ENCODE measurements at regions not wholly inside any gene's neighbourhood (a gene's known extent, or its start where the extent isn't known, plus 50 kb on each side); places are given as distances from the start of the nearest gene placed in this dataset.

- TF ChIP-seq GATAD2B (conservative IDR thresholded peaks at IDR 0.05; ENCODE audit: low read depth) = no peak
- TF ChIP-seq BHLHE40 (IDR thresholded peaks at IDR 0.05; ENCODE audit: borderline replicate concordance in 1 of 2, low read depth in 2 of 2, low read length in 1 of 2) = no peak
- TF ChIP-seq ETV6 (conservative IDR thresholded peaks at IDR 0.05 in 1 of 2, IDR thresholded peaks at IDR 0.05 in 1 of 2; ENCODE audit: borderline replicate concordance in 1 of 2, low read depth in 1 of 2) = no peak
Observed at GRCh38 chr3:147807776-147808175, 398.6 kb downstream of the ZIC1 start (continued).

GRCh38 chr3:147809206-147809605 lies 400.0 kb downstream of the ZIC1 start:
- intact Hi-C loops (cut with micrococcal nuclease; ENCODE audit: unreplicated experiment) = no loop called here
- ATAC-seq = no peak
- ChIA-PET CTCF (interaction anchor here (0.6 to 0.8 kb wide), 2 partner anchors 24 to 38 kb away, joined by 3 read pairs; no protein-coding TSS in a partner anchor), RAD21 (ENCODE audit: unreplicated experiment) (no interaction called here), SMC1A (ENCODE audit: uncharacterized antibody, unreplicated experiment) (interaction anchor here (0.6 to 1.0 kb wide), 3 partner anchors 17 to 148 kb away, joined by 3 read pairs; no protein-coding TSS in a partner anchor), POLR2A (no interaction called here)
- WGBS (ENCODE audit: insufficient coverage, insufficient replicate concordance, low lambda C conversion rate, missing lambda C conversion rate) = 0% methylated on average over 1 of the region's 1 CpG
- no peak overlapping the region for H3K4me2 ChIP-seq (ENCODE audit: control insufficient read depth, insufficient read depth)
- no peak overlapping the region for H2AFZ ChIP-seq (ENCODE audit: control insufficient read depth, low read depth, low read length)
- no peaks in the 10 kb centered on the region for H3K79me2 ChIP-seq (ENCODE audit: control insufficient read depth, insufficient read depth, low read length)
- TF ChIP-seq PML (IDR thresholded peaks at IDR 0.05; ENCODE audit: low read length) (no peak), NRF1 (conservative IDR thresholded peaks at IDR 0.05; ENCODE audit: low read depth, low read length) (no peak), YY1 (IDR thresholded peaks at IDR 0.05; ENCODE audit: low read depth, low read length) (no peak), PRDM15 (CRISPR knock-in tag; IDR thresholded peaks at IDR 0.05) (no peak), CBX3 (IDR thresholded peaks at IDR 0.05; ENCODE audit: borderline replicate concordance, low read depth) (no peak), NFXL1 (IDR thresholded peaks at IDR 0.05; ENCODE audit: borderline replicate concordance) (no peak), MTA3 (IDR thresholded peaks at IDR 0.05; ENCODE audit: borderline replicate concordance, low read length) (no peak), CBX5 (IDR thresholded peaks at IDR 0.05; ENCODE audit: low read depth) (no peak), RAD51 (IDR thresholded peaks at IDR 0.05) (no peak), CREB1 (IDR thresholded peaks at IDR 0.05; ENCODE audit: low read depth) (no peak), ZNF687 (IDR thresholded peaks at IDR 0.05) (no peak), SRF (IDR thresholded peaks at IDR 0.05; ENCODE audit: low read depth in 2 of 2, low read length in 2 of 2) (no peak)
- no peaks in the 10 kb centered on the region for H3K9me3 ChIP-seq (replicated peaks; ENCODE audit: control insufficient read depth, insufficient read depth, low read length)
- FAIRE-seq = no peak
- no peaks in the 10 kb centered on the region for H3K27me3 ChIP-seq (replicated peaks in 1 of 2; ENCODE audit: control insufficient read depth in 2 of 2, insufficient read depth in 2 of 2, low read length in 1 of 2)
- no TSS peak for BruUV-seq (replicated peaks)
- no peak for DNase-seq (ENCODE audit: low read depth, low spot score)
- no peaks in the 10 kb centered on the region for H4K20me1 ChIP-seq (ENCODE audit: control insufficient read depth, insufficient read depth)
- H3K9ac ChIP-seq (ENCODE audit: control insufficient read depth, insufficient read depth, low read length) = no peak overlapping the region
- H3K27ac ChIP-seq (ENCODE audit: control insufficient read depth, insufficient read depth) = no peak overlapping the region
- in situ Hi-C loops (cut with MboI) = no loop called here
- no peaks in the 10 kb centered on the region for H3K4me1 ChIP-seq (ENCODE audit: control insufficient read depth, insufficient read depth, low read length)
- no peak overlapping the region for H3K4me3 ChIP-seq
- no peaks in the 10 kb centered on the region for H3K36me3 ChIP-seq (ENCODE audit: control insufficient read depth in 2 of 2, insufficient read depth in 2 of 2, low read length in 1 of 2)
